Ureter (tissue), 1 donor: ENCODE measurements at regions not wholly inside any gene's neighbourhood (a gene's known extent, or its start where the extent isn't known, plus 50 kb on each side); places are given as distances from the start of the nearest gene placed in this dataset.

Experiments
- DNase-seq: peaks from one replicate; pipeline ENCODE4 v3.0.0-alpha.2; 2020; ENCODE audit warnings: low spot score
- donor health status: DM: yes; HTN: yes; CAD: no.

DNA sequence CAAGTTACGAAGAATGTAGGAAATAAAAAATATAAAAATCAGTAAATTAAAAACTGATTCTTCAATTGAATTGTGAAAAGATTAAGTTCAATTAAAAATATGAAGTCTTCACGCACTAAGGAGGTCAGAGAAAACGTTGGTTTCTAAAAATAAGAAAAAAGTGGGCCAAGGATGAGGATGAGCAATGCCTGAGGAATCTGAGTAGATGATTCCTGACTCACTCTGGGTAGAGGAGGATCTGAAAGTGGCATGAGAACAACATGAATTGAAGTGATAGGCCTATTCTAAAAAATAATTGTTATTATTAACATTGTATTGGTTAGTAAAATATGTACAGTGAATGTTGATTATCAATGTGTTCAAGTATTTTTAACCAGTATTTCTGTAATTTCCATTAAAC is 444.2 kb downstream of the GRIA2 start:
- no peak for DNase-seq

DNA sequence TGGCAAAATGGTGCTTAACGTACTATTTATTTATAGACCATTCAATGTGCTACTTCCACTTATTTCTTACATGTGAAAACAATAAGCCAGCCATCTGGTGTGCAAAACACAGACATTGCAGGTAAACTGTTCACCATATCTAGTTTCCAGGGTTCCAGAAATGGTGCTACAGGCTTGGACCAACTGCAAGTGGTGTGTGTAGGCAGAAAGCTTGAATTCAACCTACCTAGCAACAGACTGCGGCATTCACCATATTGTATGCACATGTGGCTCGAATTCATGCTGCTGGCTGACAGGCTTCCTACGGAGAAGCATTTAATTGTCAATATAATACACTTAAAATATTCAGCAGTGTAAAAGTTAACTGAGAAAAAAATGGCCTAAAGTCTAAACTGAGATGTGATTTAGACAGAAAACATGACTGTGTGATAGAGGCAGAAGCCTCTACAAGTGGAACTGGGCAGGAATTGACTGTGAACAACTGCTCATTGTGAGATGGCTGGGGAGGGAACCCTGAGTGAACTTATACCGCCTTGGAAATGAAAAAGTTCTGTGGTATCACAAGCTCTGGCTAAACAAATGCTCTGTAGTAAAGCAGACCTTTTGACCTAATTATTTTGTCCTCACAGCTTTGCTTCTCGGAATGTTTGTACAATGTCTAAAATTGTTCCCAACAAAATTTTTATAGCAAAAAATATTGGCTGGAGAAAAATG is 434.7 kb downstream of the GRIA2 start:
- no peak for DNase-seq

GRCh38 chr4:157643257-157643656 is 422.7 kb downstream of the GRIA2 start:
- DNase-seq: no peak

DNA sequence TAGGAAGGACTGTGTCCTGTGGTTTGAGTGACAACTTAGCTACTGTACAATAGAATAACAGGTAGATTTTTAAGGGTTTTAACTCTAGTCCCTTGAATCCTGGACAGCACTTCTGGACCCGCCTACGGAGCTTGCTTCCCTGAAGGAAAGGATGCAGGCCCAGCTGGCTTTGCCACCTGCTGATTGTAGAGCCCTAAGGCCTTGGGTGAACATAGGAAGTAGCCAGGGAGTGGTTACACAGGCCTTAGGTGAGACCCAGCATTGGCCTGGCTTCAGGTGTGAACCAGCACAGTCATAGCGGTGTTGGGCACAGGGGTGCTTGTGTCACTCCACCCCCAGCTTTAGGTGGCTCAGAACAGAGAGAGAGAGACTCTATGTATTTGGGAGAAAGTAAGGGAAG is 413.5 kb downstream of the GRIA2 start:
- DNase-seq: no peak

DNA sequence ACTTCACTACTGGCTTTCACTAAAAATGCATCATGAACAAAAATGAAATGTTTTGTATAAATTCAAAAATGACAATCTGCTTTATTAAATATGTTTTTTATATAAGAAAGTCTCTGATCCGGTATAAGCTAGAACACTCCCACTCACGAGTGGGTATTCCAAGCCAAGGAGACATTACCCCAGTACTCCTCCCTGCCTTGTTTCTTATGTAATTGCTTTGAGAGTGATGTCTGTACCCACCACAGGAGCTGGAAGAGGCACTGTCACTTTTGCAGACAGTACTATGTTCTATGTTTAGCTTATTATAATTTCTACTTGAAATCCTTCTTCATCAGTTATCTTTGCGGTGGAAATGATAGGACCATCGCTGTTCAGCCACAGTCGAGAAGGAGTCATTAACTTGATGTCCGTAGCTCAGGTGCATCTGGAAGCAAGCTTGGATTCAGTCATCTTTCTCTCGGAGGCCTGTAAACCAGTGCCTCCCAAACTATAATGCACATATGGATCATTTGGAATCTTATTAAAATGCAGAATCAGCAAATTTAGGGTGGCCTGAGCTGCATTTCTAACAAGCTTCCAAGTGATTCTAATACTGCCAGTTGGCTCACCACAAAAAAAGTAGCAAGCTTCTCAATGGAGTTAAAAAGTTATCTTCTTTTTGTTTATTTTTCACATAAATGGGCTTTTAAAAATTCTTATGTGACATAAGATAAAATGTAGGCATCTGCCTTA is 396.4 kb downstream of the GRIA2 start:
- DNase-seq: no peak

GRCh38 chr4:157607996-157608395 is 387.5 kb downstream of the GRIA2 start:
- no peak for DNase-seq

GRCh38 chr4:157600583-157600982 is 380.1 kb downstream of the GRIA2 start:
- DNase-seq: no peak

DNA sequence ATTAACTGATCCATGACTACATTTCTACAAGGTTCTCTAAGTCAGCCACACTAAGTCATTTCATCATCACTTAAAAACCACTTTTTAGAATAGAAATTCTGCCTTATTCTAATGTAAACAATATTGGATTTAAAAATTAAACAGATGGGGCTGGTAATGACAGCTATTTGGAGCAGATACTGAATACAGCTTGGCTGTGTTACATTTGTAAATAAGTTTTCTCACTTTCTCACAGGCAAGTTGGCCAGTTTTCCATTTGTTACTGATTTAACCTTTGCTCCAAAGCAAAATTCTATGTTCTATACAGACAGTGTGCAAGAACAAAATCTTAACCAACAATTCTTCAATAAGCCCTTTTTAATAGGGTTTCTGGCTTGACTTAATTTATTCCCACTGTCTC is 370.7 kb downstream of the GRIA2 start:
- DNase-seq: no peak

DNA sequence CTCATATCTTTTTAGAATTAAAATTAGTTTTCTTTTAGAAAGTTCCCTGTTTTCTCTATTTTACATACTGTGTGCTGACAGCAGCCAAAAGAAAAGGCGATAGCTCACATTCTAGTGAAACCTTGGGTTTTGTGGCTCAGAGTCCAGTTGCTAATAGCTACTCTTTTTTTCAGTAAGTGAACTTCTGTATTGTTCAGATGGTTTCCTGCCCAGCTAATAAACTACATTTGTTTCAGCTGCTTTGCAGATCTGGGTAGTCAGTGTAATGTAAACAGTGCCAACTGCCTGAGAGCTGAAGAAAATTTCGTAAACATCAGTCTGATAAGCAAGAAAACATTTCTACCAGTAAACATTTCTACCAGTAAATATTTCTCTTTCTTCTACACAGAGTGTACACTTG is 370.2 kb downstream of the GRIA2 start:
- no peak for DNase-seq

DNA sequence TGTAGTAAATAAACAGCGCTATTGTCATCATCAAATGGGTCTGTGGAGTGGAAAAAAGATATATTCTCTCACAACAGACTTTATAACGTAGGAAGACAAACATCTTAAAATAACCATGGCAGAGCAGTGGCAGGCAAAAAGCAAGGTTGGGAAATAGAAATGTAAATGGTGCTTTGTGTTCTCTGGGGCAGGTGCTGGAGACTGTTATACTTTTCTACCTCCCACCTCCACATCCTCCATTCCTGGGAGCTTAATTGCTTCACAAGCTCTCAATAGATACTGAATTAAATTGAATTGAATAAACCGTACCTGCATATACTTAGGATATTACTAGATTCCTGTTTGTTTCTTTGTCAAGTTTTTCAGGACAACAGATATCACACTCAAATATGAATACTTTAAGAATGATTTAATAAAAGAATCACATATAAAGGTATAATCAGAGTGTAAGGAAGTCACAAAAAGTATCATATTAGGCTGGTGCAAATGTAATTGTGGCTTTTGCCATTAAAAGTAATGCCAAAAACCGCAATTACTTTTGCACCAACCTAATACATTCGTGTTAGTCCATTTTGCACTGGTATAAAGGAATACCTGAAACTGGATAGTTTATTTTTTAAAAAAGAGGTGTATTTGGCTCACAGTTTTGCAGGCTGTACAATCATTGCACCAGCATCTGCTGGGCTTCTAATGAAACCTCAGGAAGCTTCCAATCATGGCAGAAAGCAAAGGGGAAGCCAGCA is 367.3 kb downstream of the GRIA2 start:
- no peak for DNase-seq

DNA sequence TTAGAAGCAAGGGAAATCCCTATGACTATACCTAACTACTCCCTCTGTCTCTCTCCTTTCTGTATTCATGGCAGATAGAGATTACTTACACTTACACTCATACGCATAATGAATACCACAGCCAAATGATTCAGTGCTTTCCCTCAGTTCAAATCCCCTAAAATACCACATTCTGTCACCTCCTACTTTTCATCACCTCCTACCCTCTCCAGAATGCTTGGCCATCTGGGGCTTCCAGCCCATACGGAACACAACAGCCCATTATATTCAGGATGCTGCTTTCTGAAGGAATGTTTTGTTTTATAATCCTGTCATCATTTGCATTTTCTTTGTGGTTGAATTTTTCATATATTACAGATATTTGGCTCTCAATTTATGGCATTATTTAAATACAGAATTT is 361.6 kb downstream of the GRIA2 start:
- no peak for DNase-seq

DNA sequence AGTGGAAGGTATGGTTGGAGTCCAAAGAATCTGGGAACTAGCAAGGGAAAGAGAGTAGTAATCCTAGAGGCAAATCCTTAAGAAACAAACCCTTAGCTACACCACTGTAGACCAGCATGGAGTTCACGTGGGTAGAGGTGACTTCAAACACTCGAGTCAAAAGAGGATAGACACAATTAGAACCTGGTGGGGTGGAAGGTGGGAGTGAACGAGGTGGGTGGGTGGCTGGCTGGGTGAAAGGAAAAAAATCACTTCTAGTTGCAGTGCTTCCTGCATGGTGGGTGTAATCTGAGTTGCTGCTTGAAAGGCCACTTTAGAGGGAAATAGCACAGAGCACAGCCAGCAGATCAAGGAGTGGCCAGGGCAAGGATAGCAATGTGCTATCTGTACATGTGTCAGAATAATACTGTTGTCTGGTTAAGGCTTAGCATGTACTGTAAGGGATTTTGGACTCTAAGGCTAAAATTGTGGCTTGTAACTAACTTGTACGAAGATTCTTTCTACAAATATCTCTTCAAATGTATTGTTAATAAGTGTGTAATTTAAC is 356.2 kb downstream of the GRIA2 start:
- DNase-seq: no peak

DNA sequence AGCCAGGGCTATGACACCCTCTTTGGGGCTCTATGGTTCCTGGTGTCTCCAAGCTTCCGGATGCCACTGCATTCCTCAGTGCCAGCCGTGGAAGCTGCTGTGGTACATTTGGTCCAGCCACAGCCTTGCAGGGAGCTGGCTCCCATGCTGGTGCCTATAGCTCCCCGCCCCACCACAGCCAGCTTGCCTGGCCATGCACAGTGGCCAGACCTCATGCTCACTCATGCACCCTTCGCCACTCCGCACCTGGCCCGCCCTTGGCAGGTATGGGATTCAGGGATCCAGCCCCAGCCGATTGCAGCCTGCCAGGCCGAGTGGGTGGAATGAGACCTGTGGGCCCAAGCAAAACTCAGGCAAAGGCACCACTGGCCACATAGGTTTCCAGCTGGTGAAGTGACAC is 354.8 kb downstream of the GRIA2 start:
- no peak for DNase-seq

DNA sequence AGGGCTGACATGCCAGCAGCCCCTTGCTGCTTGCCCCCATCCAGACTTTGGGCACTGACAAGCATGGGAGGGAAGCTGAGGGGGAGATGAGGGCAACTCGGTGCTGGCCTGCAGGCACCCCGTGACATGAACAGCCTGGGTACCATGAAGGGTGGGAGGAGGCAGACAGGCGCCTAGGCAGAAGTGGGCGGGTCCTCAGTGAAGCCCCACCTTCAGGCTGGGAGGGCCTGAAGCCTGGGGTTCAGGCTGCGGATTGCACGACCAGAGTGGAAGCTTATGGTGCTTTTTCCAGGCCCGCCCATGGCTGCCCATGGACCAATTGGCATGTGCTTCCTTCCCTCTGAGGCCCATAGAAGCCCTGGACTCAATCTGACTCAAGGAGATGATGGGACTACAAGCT is 354.1 kb downstream of the GRIA2 start:
- no peak for DNase-seq

GRCh38 chr4:157572951-157573350 is 352.4 kb downstream of the GRIA2 start:
- DNase-seq: no peak

- DNase-seq: no peak
Measured at GRCh38 chr4:157572284-157572683, 351.8 kb downstream of the GRIA2 start.

GRCh38 chr4:157564771-157565170 is 344.2 kb downstream of the GRIA2 start:
- DNase-seq: no peak

DNA sequence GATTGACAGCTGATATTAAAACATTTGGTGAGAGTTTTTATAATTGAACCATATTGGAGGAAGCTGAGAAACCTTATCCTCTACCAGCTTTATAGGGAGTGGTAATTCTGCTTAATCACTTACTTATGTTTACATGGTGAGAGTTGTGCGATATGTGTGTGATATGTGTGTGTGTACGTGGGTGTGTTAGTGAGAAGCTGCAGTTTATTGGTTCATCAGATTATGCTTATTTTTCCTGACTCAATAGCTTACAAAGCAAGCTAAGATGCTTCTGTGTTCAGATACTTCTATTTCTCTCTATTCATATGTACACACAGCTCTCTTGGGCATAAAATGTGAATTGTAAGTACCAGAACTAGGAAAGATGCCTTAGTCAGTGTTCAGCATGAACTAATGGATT is 343.7 kb downstream of the GRIA2 start:
- DNase-seq: no peak

DNA sequence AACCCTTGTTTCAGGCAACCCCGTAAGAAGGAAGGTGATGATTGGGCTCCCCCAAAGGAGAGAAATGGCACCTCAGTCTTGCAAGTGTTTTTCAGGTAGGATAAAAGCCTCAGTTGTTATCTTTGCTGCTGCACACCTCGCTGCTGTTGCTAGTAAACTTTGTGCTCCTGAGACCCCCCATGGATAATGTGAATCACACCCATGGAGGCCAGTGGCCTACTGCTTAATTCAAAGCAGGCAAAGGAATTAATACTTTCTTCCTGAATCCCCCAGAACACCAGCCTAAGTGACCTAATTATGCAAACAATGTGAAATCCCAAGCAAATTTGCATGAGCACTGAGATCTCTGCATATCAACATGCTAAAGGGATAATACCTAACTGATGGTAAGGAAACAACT is 337.5 kb downstream of the GRIA2 start:
- no peak for DNase-seq

GRCh38 chr4:157550028-157550427 is 329.5 kb downstream of the GRIA2 start:
- DNase-seq: no peak

DNA sequence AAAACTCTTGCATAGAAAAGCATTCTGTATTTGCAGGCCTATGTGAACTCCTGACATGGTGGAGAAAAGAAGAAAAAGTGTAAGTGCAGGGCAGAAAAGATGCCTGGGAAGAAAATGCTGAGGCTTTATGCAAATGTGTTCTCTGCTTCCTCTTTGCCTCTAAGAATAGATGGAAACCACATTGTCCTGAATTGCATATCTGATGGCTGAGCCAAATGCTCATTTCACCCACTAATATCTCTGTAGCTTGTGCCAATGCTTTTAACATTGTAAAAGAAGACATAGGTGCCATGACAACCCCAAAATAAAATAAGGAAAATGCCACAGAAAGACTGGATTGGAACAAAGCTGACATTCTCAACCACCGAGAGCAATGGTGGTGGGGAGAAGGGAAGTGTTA is 307.4 kb downstream of the GRIA2 start:
- no peak for DNase-seq

DNA sequence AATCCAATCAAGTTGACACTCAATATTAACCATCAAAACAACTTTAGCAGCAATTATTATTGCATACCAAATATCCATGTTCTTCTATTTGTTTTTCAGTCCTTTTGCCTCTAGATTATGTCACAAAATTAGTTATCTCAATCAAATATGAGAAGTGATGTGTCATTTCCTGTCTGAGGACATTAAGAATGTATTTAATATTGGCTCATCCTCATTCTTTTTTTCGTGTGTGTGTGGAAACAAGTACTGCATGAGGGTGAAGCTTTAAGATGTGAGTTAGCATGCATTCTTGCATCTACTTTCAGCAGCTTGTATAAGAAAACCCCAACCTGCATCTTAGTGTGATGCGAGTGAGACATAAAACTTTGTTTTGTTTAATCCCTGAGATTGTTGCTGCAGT is 301.4 kb downstream of the GRIA2 start:
- DNase-seq: no peak

- DNase-seq: no peak
Measured at GRCh38 chr4:157514711-157515110, 294.2 kb downstream of the GRIA2 start.
